ENCODE measurements at regions not wholly inside any gene's neighbourhood (a gene's known extent, or its start where the extent isn't known, plus 50 kb on each side); places are given as distances from the start of the nearest gene placed in this dataset.

DNA sequence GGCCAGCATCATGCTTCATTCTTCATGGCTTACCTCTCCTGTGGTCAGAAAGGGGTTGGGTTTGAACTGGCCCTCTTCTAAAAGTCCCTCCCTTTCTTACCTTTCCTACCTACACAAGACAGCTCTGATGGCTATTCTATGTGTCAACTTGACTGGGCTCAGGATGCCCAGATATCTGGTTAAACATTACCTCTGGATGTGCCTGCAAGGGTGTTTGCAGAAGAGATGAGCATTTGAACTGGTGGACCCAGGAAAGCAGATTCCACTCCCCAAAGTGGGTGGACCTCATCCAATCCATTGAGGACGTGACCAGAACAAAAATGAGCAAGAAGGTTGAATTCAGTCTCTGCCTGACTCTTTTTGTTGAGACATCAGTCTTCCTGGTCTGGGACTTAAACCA is 79.0 kb upstream of the TCF7L2 start:
- DNase-seq (ENCODE audit: extremely low spot score) = no peak
- ChIA-PET POLR2A (no interaction called here), CTCF (no interaction called here)
- TF ChIP-seq LEF1 (IDR thresholded peaks at IDR 0.05; ENCODE audit: borderline replicate concordance) = no peak
- no peak for TF ChIP-seq NFRKB (IDR thresholded peaks at IDR 0.05)
- TF ChIP-seq, protein P1, sequence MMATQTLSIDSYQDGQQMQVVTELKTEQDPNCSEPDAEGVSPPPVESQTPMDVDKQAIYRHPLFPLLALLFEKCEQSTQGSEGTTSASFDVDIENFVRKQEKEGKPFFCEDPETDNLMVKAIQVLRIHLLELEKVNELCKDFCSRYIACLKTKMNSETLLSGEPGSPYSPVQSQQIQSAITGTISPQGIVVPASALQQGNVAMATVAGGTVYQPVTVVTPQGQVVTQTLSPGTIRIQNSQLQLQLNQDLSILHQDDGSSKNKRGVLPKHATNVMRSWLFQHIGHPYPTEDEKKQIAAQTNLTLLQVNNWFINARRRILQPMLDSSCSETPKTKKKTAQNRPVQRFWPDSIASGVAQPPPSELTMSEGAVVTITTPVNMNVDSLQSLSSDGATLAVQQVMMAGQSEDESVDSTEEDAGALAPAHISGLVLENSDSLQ (IDR thresholded peaks at IDR 0.05) = no peak
- TF ChIP-seq TARDBP (IDR thresholded peaks at IDR 0.05) = no peak
- no peak for TF ChIP-seq BHLHE40 (IDR thresholded peaks at IDR 0.05; ENCODE audit: borderline replicate concordance)
- TF ChIP-seq SUZ12 (IDR thresholded peaks at IDR 0.05) = no peak
- TF ChIP-seq FOXM1 (IDR thresholded peaks at IDR 0.05; ENCODE audit: borderline replicate concordance) = no peak
- no peak for TF ChIP-seq L3MBTL2 (conservative IDR thresholded peaks at IDR 0.05)
- TF ChIP-seq ZNF384 (IDR thresholded peaks at IDR 0.05) = no peak
- no peak for TF ChIP-seq FOXK2 (IDR thresholded peaks at IDR 0.05)
- no peak for TF ChIP-seq FOXA1 (IDR thresholded peaks at IDR 0.05)
- TF ChIP-seq CTBP1 (IDR thresholded peaks at IDR 0.05; ENCODE audit: borderline replicate concordance) = no peak

DNA sequence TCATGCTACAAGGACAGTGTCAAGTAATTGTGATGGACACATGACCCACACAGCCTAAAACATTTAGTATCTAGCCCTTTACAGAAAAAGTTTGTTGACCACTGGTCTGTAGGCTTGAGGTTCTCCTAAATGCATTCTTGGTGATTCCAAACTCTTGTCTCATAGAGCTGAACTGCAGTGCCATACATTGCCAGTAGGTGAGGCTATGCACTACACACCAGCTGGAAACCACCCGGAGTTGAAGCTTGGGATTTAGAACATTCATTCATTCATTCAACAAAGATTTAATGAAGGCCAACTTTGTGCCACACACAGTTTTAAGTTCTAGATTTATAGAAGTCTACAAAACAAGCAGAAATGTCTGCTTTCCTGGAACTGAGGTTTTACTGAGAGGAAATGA is 77.3 kb upstream of the TCF7L2 start:
- POLR2A ChIA-PET = no interaction called here
- CTCF ChIA-PET = no interaction called here
- TF ChIP-seq BHLHE40 (IDR thresholded peaks at IDR 0.05; ENCODE audit: borderline replicate concordance) (no peak), CTBP1 (IDR thresholded peaks at IDR 0.05; ENCODE audit: borderline replicate concordance) (no peak), L3MBTL2 (conservative IDR thresholded peaks at IDR 0.05) (no peak), ELF4 (IDR thresholded peaks at IDR 0.05) (no peak), SP1 (IDR thresholded peaks at IDR 0.05) (no peak), FOXA1 (IDR thresholded peaks at IDR 0.05) (no peak), FOXM1 (IDR thresholded peaks at IDR 0.05; ENCODE audit: borderline replicate concordance) (no peak), LEF1 (IDR thresholded peaks at IDR 0.05; ENCODE audit: borderline replicate concordance) (no peak), NFRKB (IDR thresholded peaks at IDR 0.05) (no peak), FOXK2 (IDR thresholded peaks at IDR 0.05) (no peak), SUZ12 (IDR thresholded peaks at IDR 0.05) (no peak), ZNF384 (IDR thresholded peaks at IDR 0.05) (no peak)
- TF ChIP-seq, protein P1 (IDR thresholded peaks at IDR 0.05) = no peak
- no peak for DNase-seq (ENCODE audit: extremely low spot score)

DNA sequence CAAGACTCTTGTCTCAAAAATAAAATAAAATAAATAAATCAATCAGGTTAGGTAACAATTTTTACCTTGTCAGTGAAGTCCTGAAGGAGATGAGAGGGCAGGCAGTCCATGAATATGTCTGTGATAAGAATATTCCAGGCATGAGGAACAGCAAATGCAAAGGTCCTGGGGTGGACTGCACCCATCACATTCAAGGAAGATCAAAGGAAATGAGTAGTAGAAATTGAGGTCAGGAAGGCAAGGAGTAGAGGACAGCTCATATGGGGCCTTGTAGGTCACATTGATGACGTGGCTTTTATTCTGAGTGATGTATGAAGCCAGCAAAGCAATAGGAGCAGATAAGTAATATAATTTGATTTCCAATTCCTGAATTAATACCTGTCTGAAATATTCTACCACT is 76.5 kb upstream of the TCF7L2 start:
- CTCF ChIA-PET = no interaction called here
- POLR2A ChIA-PET = no interaction called here
- TF ChIP-seq FOXK2 (IDR thresholded peaks at IDR 0.05) = no peak
- TF ChIP-seq FOXA1 (IDR thresholded peaks at IDR 0.05) = no peak
- no peak for TF ChIP-seq LEF1 (IDR thresholded peaks at IDR 0.05; ENCODE audit: borderline replicate concordance)
- no peak for TF ChIP-seq CTBP1 (IDR thresholded peaks at IDR 0.05; ENCODE audit: borderline replicate concordance)
- TF ChIP-seq, protein P1 (IDR thresholded peaks at IDR 0.05) = no peak
- TF ChIP-seq ZNF384 (IDR thresholded peaks at IDR 0.05) = no peak
- TF ChIP-seq ELF4 (IDR thresholded peaks at IDR 0.05) = no peak
- no peak for TF ChIP-seq L3MBTL2 (conservative IDR thresholded peaks at IDR 0.05)
- TF ChIP-seq TARDBP (IDR thresholded peaks at IDR 0.05) = no peak
- no peak for TF ChIP-seq ARNT (IDR thresholded peaks at IDR 0.05)
- no peak for TF ChIP-seq SP1 (IDR thresholded peaks at IDR 0.05)
- no peak for TF ChIP-seq HDGF (IDR thresholded peaks at IDR 0.05; ENCODE audit: borderline replicate concordance)
- TF ChIP-seq NFRKB (IDR thresholded peaks at IDR 0.05) = no peak
- no peak for TF ChIP-seq BHLHE40 (IDR thresholded peaks at IDR 0.05; ENCODE audit: borderline replicate concordance)
- TF ChIP-seq FOXM1 (IDR thresholded peaks at IDR 0.05; ENCODE audit: borderline replicate concordance) = no peak
- TF ChIP-seq SUZ12 (IDR thresholded peaks at IDR 0.05) = no peak
- no peak for DNase-seq (ENCODE audit: extremely low spot score)

DNA sequence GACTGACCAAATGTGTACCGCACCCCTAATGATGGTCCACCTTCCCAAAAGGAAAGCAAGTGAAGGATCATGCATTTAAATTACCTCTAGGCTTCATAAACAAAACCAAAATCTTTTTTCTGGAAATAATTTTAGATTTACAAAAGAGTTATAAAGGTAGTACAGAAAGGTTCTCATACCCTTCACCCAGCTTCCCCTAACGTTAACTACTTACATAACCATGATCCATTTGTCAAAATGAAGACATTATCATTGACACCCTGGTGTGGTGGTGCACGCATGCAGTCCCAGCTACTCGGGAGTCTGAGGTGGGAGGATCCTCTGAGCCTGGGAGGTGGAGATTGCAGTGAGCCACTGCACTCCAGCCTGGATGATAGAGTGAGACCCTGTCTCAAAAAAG is 75.1 kb upstream of the TCF7L2 start:
- TF ChIP-seq ARNT (IDR thresholded peaks at IDR 0.05) = no peak
- TF ChIP-seq NFRKB (IDR thresholded peaks at IDR 0.05) = no peak
- no peak for TF ChIP-seq FOXK2 (IDR thresholded peaks at IDR 0.05)
- no peak for TF ChIP-seq TARDBP (IDR thresholded peaks at IDR 0.05)
- no peak for TF ChIP-seq BHLHE40 (IDR thresholded peaks at IDR 0.05; ENCODE audit: borderline replicate concordance)
- no peak for TF ChIP-seq SP1 (IDR thresholded peaks at IDR 0.05)
- POLR2A ChIA-PET = no interaction called here
- DNase-seq (ENCODE audit: extremely low spot score) = no peak
- CTCF ChIA-PET = interaction anchor here (1.0 kb wide), 1 partner anchor 8 kb away, joined by 3 read pairs; no protein-coding TSS in a partner anchor

DNA sequence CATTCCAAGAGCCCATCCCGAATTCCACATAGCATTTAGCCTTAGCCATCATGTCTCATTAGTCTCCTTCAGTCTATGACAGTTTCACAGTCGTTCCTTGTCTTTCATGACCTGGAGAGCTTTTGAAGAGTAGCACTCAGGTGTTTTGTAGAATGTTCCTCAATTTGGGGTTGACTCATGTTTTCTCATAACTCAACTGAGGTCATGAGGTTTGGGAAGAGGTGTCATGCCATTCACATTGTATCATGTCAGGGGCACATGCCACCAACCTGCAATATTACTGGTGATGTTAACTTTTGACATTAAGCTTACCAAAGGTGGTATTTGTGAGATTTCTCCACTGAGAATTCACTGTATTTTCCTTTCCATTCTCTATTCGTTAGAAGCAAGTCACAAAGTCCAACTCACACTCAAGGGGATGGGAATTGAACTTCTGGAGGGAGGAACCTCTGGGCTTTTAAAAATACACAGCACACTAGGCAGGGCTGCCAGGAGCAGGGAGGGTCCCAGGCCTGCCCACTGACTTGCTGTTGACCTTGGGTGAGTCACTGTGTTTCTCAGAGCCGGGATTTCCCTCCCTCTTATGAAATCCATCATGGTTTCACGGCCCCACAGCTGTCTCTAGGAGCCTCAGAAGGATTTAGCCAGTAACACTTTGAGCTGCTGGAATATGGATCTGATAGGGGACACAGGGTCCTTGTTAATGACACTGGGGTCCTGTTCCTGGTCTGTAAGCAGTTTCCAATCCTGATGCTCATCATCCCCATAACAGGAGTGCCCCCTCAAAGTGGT is 74.4 kb upstream of the TCF7L2 start:
- ChIA-PET POLR2A (no interaction called here), CTCF (interaction anchor here (1.0 kb wide), 1 partner anchor 9 kb away, joined by 3 read pairs; no protein-coding TSS in a partner anchor)
- no peak for DNase-seq (ENCODE audit: extremely low spot score)
- no peak for TF ChIP-seq HDGF (IDR thresholded peaks at IDR 0.05; ENCODE audit: borderline replicate concordance)
- TF ChIP-seq ELF4 (IDR thresholded peaks at IDR 0.05) = no peak
- TF ChIP-seq LEF1 (IDR thresholded peaks at IDR 0.05; ENCODE audit: borderline replicate concordance) = no peak

Data from HEK293T (cell line).